ENCODE measurements at regions not wholly inside any gene's neighbourhood (a gene's known extent, or its start where the extent isn't known, plus 50 kb on each side); places are given as distances from the start of the nearest gene placed in this dataset.

DNA sequence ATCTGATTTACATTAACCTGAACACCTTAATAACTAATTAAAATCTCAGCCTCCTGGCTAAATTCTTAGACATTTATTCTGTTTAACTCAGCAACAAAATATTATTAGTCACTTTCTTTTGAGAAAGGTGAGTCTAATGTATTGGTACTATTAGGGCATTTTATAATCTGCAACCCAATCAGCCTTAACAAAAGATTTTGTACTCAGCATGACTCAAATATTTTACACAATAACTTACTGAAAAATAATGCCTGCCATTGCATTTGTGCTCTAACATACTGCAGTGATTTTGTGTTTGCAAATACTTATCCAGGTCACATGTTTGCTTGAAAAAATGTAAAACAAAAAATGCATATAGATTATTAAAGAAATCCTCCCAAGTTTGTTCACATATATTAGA is 1129.9 kb downstream of the TAF11L14 start:
- TF ChIP-seq POLR2A (IDR thresholded peaks at IDR 0.05): no peak
- TF ChIP-seq, protein P1, sequence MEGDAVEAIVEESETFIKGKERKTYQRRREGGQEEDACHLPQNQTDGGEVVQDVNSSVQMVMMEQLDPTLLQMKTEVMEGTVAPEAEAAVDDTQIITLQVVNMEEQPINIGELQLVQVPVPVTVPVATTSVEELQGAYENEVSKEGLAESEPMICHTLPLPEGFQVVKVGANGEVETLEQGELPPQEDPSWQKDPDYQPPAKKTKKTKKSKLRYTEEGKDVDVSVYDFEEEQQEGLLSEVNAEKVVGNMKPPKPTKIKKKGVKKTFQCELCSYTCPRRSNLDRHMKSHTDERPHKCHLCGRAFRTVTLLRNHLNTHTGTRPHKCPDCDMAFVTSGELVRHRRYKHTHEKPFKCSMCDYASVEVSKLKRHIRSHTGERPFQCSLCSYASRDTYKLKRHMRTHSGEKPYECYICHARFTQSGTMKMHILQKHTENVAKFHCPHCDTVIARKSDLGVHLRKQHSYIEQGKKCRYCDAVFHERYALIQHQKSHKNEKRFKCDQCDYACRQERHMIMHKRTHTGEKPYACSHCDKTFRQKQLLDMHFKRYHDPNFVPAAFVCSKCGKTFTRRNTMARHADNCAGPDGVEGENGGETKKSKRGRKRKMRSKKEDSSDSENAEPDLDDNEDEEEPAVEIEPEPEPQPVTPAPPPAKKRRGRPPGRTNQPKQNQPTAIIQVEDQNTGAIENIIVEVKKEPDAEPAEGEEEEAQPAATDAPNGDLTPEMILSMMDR (IDR thresholded peaks at IDR 0.05): no peak
